KMS-11 (cell line): ENCODE measurements at regions not wholly inside any gene's neighbourhood (a gene's known extent, or its start where the extent isn't known, plus 50 kb on each side); places are given as distances from the start of the nearest gene placed in this dataset.

Experiments used
- H2AFZ ChIP-seq: fragments of 200-600 bp; sonication (generic); 2 replicates; pipeline ENCODE4 v1.6.1; 2016; ENCODE audit warnings: antibody characterized with exemption, mixed run types, low read depth
- H3K27ac ChIP-seq: fragments of 200-600 bp; sonication (generic); 2 replicates; pipeline ENCODE4 v1.6.1; 2016; ENCODE audit warnings: mild to moderate bottlenecking, mixed run types
- H3K27me3 ChIP-seq: fragments of 200-600 bp; sonication (generic); 2 replicates; pipeline ENCODE4 v1.6.1; 2017; ENCODE audit warnings: mild to moderate bottlenecking, low read depth, mixed run types, moderate library complexity; ENCODE audit not compliant: insufficient read depth
- H3K36me3 ChIP-seq: fragments of 200-600 bp; sonication (generic); 2 replicates; pipeline ENCODE4 v1.6.1; 2017; ENCODE audit warnings: mild to moderate bottlenecking, mixed run types; ENCODE audit not compliant: insufficient read depth
- H3K4me1 ChIP-seq: fragments of 200-600 bp; sonication (generic); 2 replicates; pipeline ENCODE4 v1.6.1; 2016; ENCODE audit warnings: mild to moderate bottlenecking, low read depth, mixed run types; ENCODE audit not compliant: poor library complexity, severe bottlenecking
- H3K4me2 ChIP-seq: fragments of 200-600 bp; sonication (generic); 2 replicates; pipeline ENCODE4 v1.7.0; 2016; ENCODE audit warnings: mild to moderate bottlenecking, mixed run types
- H3K4me3 ChIP-seq: fragments of 200-600 bp; sonication (generic); IDR thresholded peaks from 2 replicates; pipeline ENCODE4 v1.6.1; 2017; ENCODE audit warnings: low read depth, low read length, mixed read lengths; ENCODE audit not compliant: insufficient read depth
- H3K79me2 ChIP-seq: fragments of 200-600 bp; sonication (generic); 2 replicates; pipeline ENCODE4 v1.6.1; 2016; ENCODE audit warnings: low read depth, mixed run types; ENCODE audit not compliant: insufficient read depth
- H3K9ac ChIP-seq: fragments of 200-600 bp; sonication (generic); 2 replicates; pipeline ENCODE4 v1.6.1; 2016; ENCODE audit warnings: mild to moderate bottlenecking, mixed run types
- H4K20me1 ChIP-seq: fragments of 200-600 bp; sonication (generic); 2 replicates; pipeline ENCODE4 v1.6.1; 2016; ENCODE audit warnings: mild to moderate bottlenecking, mixed run types; ENCODE audit not compliant: insufficient read depth
- TF ChIP-seq, protein P1 (sequence below): fragments of 200-600 bp; sonication (generic); conservative IDR thresholded peaks from 2 replicates; pipeline ENCODE4 v1.6.1; 2017; ENCODE audit warnings: low read depth, mild to moderate bottlenecking, antibody characterized with exemption, low read length, moderate library complexity, mixed read lengths

- Histone ChIP-seq H3K36me3 (no peaks in the 10 kb centered on the region), H3K4me2 (no peak overlapping the region), H3K4me1 (no peaks in the 10 kb centered on the region), H3K79me2 (no peaks in the 10 kb centered on the region), H3K27me3 (no peaks in the 10 kb centered on the region), H2AFZ (no peak overlapping the region), H3K4me3 (no peak overlapping the region), H3K27ac (no peak overlapping the region), H3K9ac (no peak overlapping the region), H4K20me1 (no peaks in the 10 kb centered on the region)
- TF ChIP-seq, protein P1, sequence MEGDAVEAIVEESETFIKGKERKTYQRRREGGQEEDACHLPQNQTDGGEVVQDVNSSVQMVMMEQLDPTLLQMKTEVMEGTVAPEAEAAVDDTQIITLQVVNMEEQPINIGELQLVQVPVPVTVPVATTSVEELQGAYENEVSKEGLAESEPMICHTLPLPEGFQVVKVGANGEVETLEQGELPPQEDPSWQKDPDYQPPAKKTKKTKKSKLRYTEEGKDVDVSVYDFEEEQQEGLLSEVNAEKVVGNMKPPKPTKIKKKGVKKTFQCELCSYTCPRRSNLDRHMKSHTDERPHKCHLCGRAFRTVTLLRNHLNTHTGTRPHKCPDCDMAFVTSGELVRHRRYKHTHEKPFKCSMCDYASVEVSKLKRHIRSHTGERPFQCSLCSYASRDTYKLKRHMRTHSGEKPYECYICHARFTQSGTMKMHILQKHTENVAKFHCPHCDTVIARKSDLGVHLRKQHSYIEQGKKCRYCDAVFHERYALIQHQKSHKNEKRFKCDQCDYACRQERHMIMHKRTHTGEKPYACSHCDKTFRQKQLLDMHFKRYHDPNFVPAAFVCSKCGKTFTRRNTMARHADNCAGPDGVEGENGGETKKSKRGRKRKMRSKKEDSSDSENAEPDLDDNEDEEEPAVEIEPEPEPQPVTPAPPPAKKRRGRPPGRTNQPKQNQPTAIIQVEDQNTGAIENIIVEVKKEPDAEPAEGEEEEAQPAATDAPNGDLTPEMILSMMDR, result no peak
Observed at GRCh38 chr11:28559492-28559891, 451.3 kb downstream of the METTL15 start.

DNA sequence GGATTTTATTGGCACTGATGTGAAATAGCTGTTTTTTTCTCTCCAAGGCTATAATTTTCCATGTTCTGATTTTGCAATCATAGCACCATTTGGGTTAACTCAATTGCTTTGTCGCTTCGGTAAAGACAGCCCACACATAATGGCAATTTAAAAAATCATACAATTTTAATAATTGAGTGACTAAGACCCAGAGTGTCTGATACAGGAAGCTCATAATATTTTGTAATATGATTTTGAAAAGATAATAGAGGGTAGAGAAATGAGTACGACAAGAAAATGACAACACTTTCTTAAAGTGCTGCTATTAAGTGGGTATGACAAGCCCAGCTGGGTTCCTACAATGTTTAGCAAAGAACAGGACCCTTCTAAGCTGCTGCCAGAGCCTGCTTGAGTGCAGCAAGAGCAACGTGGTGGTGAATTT, 439.1 kb downstream of the METTL15 start:
- H2AFZ ChIP-seq, result no peak overlapping the region
- TF ChIP-seq, protein P1, result no peak

DNA sequence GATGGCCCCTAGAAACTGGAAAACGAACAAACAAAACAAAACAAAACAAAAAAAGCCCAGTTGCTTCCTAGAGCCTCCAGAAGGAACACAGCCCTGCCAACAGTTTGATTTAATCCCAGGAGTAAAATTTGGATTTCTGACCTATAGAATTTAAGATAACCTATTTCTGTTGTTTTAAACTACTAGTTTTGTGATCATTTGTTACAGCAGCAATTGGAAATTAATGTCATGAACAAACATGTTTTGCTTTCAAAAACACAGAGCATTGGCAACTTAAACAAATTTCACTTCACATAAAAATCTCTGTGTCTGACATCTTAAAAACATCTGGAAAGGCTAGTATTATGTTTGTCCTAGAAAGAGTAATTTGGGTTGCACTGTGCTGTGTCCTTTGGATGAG, 437.3 kb downstream of the METTL15 start:
- no peak overlapping the region for H3K27ac ChIP-seq
- no peaks in the 10 kb centered on the region for H3K27me3 ChIP-seq
- H3K36me3 ChIP-seq, result no peaks in the 10 kb centered on the region
- no peak overlapping the region for H3K4me3 ChIP-seq
- no peak overlapping the region for H2AFZ ChIP-seq
- H3K9ac ChIP-seq, result no peak overlapping the region
- TF ChIP-seq, protein P1, result no peak
- no peaks in the 10 kb centered on the region for H3K79me2 ChIP-seq
- H4K20me1 ChIP-seq, result no peaks in the 10 kb centered on the region
- H3K4me1 ChIP-seq, result no peaks in the 10 kb centered on the region
- no peak overlapping the region for H3K4me2 ChIP-seq

More for the DNA sequence above, 439.1 kb downstream of the METTL15 start:
- no peak overlapping the region for H3K4me2 ChIP-seq
- no peak overlapping the region for H3K27ac ChIP-seq
- no peaks in the 10 kb centered on the region for H3K36me3 ChIP-seq
- no peaks in the 10 kb centered on the region for H4K20me1 ChIP-seq
- no peak overlapping the region for H3K4me3 ChIP-seq
- H3K9ac ChIP-seq, result no peak overlapping the region
- H3K4me1 ChIP-seq, result no peaks in the 10 kb centered on the region
- no peaks in the 10 kb centered on the region for H3K27me3 ChIP-seq
- no peaks in the 10 kb centered on the region for H3K79me2 ChIP-seq

- Histone ChIP-seq H2AFZ (no peak overlapping the region), H3K36me3 (no peaks in the 10 kb centered on the region), H3K4me1 (no peaks in the 10 kb centered on the region), H3K27ac (no peak overlapping the region), H3K27me3 (no peaks in the 10 kb centered on the region), H4K20me1 (no peaks in the 10 kb centered on the region), H3K4me2 (no peak overlapping the region), H3K79me2 (no peaks in the 10 kb centered on the region), H3K9ac (no peak overlapping the region), H3K4me3 (no peak overlapping the region)
- TF ChIP-seq, protein P1, result no peak
Observed at GRCh38 chr11:28542561-28542960, 434.4 kb downstream of the METTL15 start.
